HUDEP-2 (cell line): ENCODE measurements at regions not wholly inside any gene's neighbourhood (a gene's known extent, or its start where the extent isn't known, plus 50 kb on each side); places are given as distances from the start of the nearest gene placed in this dataset.

Experiments used
- DNase-seq, 76 experiments: peaks; one replicate each; lab custom pipeline; 2025; ENCODE audit not compliant: unreplicated experiment in 76 of 76; lab: John Stamatoyannopoulos, UW

DNA sequence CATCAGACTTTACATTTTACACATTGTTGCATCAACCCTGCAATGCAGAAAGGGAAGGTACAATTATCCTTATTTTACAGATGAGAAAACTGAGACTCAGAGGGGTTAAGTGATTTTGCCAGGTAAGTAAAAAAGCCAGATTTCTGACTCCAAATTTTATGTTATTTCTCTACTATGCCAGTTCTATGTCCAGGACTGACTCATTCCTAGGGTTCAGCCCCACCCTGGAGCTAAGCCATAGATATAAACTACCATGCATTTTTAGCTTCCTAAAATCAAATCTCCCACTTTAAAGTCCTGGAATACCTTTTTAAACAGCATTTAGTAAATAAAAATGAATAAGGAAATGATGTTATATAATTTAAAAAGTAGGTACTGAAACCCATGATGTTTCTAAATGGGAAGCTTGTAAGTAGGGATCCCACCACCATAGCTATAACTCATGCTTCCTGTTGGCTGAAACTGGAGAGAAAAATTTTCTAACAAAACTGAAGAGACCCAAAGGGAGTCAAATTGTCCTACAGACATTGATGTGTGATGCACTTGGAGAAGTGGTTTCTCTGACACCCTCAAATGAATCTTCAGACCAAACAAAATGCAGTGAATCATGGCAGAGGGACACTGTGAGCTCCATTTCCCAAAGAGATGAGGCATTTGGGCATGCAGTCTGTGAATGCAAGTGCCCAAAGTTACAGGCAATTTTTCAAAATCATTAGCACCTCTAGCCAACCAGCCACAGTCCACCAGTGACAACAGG, 301.7 kb upstream of the UMPS start:
- no peak for DNase-seq

GRCh38 chr3:124429129-124429815, 301.0 kb upstream of the UMPS start:
- DNase-seq = no peak

DNA sequence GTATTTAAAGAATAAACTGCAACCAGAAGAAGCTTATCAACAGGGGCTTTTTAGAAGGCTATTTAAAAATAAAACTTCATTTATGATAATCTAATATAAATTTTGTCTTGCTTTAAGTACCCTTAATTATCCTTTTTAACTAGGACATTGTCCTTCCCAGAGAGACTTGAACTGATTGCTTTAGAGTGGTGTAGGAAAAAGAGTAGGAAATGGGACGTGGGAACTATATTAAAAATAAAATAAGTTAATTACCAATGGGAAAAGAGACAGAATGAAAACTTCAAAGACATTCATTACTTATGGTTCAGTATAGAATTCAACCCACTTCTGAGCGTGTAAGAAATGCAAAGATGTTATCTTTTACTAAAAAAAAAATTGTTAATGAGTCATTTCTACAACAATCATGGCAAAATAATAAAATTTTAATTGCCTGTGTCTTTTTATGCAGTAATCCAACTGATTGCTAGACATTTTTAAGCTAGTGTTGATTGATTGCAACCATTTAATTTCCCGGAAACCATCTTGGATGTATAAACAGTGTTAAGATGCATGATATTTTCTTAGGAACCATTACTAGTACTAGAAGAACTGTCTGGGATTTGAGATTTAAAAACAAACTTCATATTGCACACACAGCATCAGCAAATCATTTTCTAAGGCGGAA, 298.8 kb upstream of the UMPS start:
- DNase-seq = no peak

DNA sequence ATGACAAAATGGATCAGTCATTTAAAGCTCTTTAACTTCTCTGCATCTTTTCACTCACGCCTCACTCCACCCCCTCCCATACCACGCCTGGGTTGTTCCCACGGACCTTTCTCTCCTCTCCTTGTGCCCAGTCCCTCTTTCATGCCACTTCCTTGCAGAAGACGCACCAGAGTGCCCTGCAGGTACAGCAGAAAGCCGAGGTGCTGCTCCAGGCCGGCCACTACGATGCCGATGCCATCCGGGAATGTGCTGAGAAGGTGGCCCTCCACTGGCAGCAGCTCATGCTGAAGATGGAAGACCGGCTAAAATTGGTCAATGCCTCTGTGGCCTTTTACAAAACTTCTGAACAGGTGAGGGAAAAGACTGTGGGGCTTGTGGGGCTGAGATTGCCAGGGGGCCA, 296.1 kb upstream of the UMPS start:
- no peak for DNase-seq

DNA sequence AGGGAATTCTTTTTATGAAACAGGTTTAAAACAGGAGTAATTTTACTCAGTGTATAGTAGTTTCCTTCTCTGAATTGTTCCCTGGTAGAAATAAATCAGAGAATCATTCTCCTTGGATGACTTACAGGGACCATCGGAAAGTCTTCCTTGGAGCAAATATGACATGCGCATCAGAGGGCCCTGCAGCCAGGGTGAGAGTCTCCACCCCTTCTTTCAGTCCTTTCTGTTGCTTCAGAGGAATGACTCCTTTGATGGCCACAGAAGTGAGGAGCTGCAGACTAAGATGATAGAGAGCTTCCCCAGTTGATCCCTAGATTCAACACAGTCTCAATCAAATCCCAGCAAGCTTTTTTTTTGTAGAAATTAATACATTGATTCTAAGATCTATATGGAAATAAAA, 294.8 kb upstream of the UMPS start:
- DNase-seq = no peak

- DNase-seq = no peak
These were observed 291.4 kb upstream of the UMPS start for GRCh38 chr3:124438813-124439212.

GRCh38 chr3:124439603-124440002, 290.6 kb upstream of the UMPS start:
- no peak for DNase-seq

DNA sequence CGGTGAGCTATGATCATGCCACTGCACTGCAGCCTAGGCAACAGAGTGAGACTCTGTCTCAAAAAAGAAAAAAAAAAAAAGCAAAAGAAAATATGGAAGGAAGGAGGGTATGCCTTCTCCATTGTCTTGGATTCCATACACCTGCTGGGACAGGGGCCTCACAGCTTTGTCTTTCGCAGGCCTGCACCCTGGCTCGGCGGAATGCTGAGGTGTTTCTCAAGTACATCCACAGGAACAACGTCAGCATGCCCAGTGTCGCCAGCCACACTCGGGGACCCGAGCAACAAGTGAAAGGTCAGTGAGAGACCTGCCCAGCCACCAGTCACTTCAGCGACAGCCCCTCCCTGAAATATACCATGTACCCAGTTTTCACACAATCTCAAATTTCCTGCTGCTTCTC, 288.5 kb upstream of the UMPS start:
- DNase-seq = no peak

- no peak for DNase-seq
These were observed 287.8 kb upstream of the UMPS start for GRCh38 chr3:124442463-124442862.

DNA sequence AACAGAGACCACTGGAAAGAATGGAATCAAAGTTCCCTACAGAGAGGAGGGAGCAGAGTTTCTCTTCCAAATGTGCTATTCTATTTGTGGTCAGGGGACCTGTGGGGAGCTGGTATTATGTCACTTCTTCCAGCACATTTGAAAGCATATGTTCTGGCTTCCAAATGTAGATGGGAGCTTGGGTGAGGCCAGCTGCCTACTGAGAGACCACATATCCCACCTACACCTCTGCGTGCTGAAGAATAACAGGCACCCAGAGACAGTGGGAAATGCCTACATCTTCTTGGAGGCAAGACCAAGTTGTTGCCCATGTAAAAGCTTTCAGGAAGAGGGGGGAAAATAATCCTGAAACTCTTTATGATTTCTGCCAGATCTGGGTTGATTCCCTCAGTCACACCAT, 286.8 kb upstream of the UMPS start:
- no peak for DNase-seq

- DNase-seq = no peak
These were observed 286.2 kb upstream of the UMPS start for GRCh38 chr3:124444075-124444474.

DNA sequence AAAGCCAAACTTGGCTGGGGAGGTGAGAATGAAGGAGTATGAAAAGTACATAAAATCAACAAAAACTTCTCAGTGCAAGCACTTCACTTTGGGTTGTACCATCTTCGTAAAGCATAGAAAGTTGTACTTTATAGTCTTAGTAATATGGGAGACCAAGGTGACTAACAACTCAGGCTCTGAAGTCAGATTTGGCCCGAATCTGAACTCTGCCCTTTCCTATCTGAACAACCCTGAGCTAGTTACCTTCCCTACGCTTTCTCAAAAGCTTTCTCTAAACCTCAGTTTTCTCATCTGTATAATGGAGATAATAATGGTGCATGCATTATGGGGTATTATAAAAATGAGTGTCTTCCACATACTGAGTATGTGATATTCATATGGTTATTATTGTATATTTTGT, 285.4 kb upstream of the UMPS start:
- no peak for DNase-seq

GRCh38 chr3:124447845-124448244, 282.4 kb upstream of the UMPS start:
- DNase-seq = no peak

DNA sequence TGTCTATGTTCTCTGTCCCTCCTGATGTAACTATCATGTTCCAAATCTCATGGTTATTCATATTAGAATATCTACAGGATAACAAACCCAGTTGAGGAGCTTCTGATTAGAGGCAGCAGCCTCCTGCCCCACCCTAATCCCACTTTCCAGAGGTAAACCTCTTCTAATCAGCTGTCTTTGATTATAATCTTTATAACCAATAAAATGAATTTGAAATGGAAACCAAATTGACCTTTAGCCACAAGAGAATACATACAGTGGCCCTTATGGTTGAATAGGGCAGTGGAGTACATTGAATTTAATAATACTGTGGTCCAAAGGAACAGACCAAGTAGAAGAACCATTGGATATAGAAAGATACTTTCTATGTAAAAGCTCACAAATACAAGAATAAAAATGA, 281.3 kb upstream of the UMPS start:
- no peak for DNase-seq

- no peak for DNase-seq
These were observed 279.9 kb upstream of the UMPS start for GRCh38 chr3:124450366-124450765.

DNA sequence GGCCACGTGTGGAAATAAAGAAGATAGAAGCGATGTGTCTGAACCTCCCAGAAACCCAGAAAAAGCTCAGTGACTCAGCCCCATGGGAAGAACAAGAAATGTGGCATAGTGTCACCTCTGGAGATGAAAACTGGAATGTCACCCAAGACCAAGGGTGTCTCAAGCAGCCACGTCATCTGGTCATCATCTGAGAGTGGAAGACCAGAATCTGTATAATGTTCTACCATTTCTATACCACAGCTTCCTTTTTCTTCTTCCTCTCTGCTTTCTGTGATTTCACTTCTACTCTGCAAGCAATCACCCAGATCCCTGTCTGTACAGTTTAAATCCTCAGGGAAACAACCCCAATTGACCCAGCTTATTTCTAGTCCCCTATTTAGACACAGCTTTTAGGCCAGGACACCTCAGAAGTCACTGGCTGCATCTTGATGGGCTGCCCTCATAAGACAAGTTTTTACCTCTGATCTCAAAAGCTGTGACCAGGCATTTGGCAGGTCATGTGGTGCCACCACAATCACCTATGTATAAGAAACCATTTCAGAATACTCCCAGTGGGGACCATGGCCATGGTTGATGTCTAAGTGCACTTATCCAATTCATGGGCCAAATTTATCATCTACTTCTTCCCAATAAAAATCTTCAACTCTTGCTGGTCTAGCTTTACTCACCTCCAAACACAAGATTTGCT, 278.5 kb upstream of the UMPS start:
- no peak for DNase-seq

- no peak for DNase-seq
These were observed 277.1 kb upstream of the UMPS start for GRCh38 chr3:124453189-124453588.

DNA sequence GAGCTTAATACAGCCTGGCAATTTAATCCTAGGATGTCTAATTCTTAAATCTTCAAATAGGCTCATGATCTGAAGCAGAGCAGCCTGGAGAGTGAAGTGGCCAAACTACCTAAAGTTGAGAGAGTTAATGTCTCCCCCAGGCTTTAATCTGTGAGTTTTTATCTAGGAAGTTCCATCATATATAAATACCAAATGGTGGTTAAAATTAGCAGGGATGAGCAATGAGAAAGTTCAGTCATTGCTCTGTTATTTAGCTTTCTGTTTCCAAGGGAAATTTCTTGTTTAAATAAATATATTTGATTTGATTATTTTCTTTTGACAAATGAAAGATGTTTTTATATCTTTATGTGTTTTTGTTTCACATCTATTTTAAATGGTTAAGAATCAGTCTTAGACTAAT, 274.4 kb upstream of the UMPS start:
- no peak for DNase-seq

DNA sequence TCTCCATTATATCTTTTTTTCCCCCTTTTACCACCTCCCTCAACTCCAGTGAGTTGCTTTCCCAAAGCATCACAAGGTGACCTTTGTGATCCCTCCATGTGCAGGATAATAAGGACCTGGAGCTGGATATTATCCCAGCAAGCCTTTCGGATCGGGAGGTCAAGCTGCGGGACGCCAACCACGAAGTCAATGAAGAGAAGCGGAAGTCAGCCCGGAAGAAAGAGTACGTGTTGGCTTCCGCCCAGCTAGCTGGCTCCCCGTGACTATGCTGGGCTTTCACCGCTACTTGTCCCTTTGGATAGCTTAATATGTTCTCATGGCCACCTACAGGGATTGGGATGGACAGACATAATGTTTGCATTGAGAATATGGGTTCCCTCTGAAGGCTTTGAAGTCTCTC, 273.7 kb upstream of the UMPS start:
- DNase-seq = no peak

- no peak for DNase-seq
These were observed 270.6 kb upstream of the UMPS start for GRCh38 chr3:124459678-124460077.

GRCh38 chr3:124461126-124461525, 269.1 kb upstream of the UMPS start:
- no peak for DNase-seq
